K562 (cell line): ENCODE measurements at regions not wholly inside any gene's neighbourhood (a gene's known extent, or its start where the extent isn't known, plus 50 kb on each side); places are given as distances from the start of the nearest gene placed in this dataset.

ENCODE experiments used
- CEBPB ChIP-seq: fragments of 450-650 bp; IDR thresholded peaks from 2 replicates; pipeline ENCODE4 v1.6.1; 2016; ENCODE audit warnings: missing genetic modification characterization, missing compliant biosample characterization
- CHD4 ChIP-seq: fragments of 200-600 bp; sonication (generic); IDR thresholded peaks from 3 replicates; pipeline ENCODE4 v1.6.1; 2012; ENCODE audit warnings: low read depth, mild to moderate bottlenecking, mixed read lengths, low read length, inconsistent platforms; ENCODE audit not compliant: insufficient read depth, insufficient replicate concordance, poor library complexity, severe bottlenecking
- CREM ChIP-seq: IDR thresholded peaks from 2 replicates; pipeline ENCODE4 v1.6.1; 2014; ENCODE audit warnings: antibody characterized with exemption, low read depth
- CTCF ChIP-seq, 3 experiments: IDR thresholded peaks in 2 of 3; conservative IDR thresholded peaks in 1 of 3; 2 replicates each; pipeline ENCODE4 v1.5.1; 2011 to 2012; ENCODE audit warnings: low read length in 3 of 3, mild to moderate bottlenecking in 3 of 3, control low read depth in 2 of 3, improper control_type of control experiment in 1 of 3, inconsistent platforms in 1 of 3, low read depth in 1 of 3, mixed read lengths in 1 of 3, moderate library complexity in 1 of 3; ENCODE audit not compliant: insufficient read depth in 2 of 3
- MBD1 ChIP-seq: fragments of 250-450 bp; sonication (Bioruptor Pico); IDR thresholded peaks from 2 replicates; pipeline ENCODE4 v1.8.0; 2022; ENCODE audit warnings: inconsistent platforms
- NONO ChIP-seq, 2 experiments: fragments of 200-400 bp in 1 of 2; fragments of 450-650 bp in 1 of 2; formaldehyde crosslinking in 1 of 2; IDR thresholded peaks; 2 replicates each; pipeline ENCODE4 v1.6.1; 2017; ENCODE audit warnings: low read depth in 2 of 2, mild to moderate bottlenecking in 2 of 2, moderate library complexity in 2 of 2, low read length in 1 of 2
- NR2C2 ChIP-seq, 2 experiments: fragments of 200-800 bp in 1 of 2; sonication (Bioruptor generic) in 1 of 2; sonication (generic) in 1 of 2; formaldehyde crosslinking in 1 of 2; IDR thresholded peaks; 2 replicates each; pipeline versions ENCODE4 v1.6.1 to v1.8.0; 2016 to 2022; ENCODE audit warnings: mild to moderate bottlenecking in 1 of 2, missing compliant biosample characterization in 1 of 2, missing genetic modification characterization in 1 of 2, missing genetic modification reagents in 1 of 2
- SP2 ChIP-seq: IDR thresholded peaks from 2 replicates; pipeline ENCODE4 v1.6.1; 2011; ENCODE audit warnings: mild to moderate bottlenecking, low read depth, low read length, moderate library complexity; ENCODE audit not compliant: poor library complexity, severe bottlenecking; ENCODE audit errors: extremely low read depth
- TAF15 ChIP-seq: fragments of 200-400 bp; formaldehyde crosslinking; IDR thresholded peaks from 2 replicates; pipeline ENCODE4 v1.6.1; 2017; ENCODE audit warnings: mild to moderate bottlenecking, low read depth, low read length, moderate library complexity
- ZBTB26 ChIP-seq: fragments of 450-650 bp; formaldehyde crosslinking; IDR thresholded peaks from 2 replicates; pipeline ENCODE4 v1.4.0; 2022; ENCODE audit warnings: missing genetic modification characterization
- ZMIZ1 ChIP-seq, 2 experiments: fragments of 150-350 bp in 1 of 2; IDR thresholded peaks; 2 replicates each; pipeline ENCODE4 v1.6.1; 2012 to 2016; ENCODE audit warnings: low read depth in 2 of 2, low read length in 2 of 2, mild to moderate bottlenecking in 1 of 2, moderate library complexity in 1 of 2
- ZNF24 ChIP-seq: fragments of 450-650 bp; IDR thresholded peaks from 2 replicates; pipeline ENCODE4 v1.6.1; 2016
- TF ChIP-seq, protein P1 (sequence below), 2 experiments: fragments of 450-650 bp; formaldehyde crosslinking in 1 of 2; IDR thresholded peaks; 2 replicates each; pipeline versions ENCODE4 v1.4.0 to v1.6.1; 2014 to 2020; ENCODE audit warnings: mild to moderate bottlenecking in 2 of 2, borderline replicate concordance in 1 of 2, low read depth in 1 of 2

- TF ChIP-seq ZMIZ1 (IDR thresholded peaks at IDR 0.05; ENCODE audit: low read depth in 2 of 2, low read length in 2 of 2) (no peak), TAF15 (no peak), ZNF24 (no peak), NONO (IDR thresholded peaks at IDR 0.05; ENCODE audit: low read depth in 2 of 2, low read length in 1 of 2) (no peak), CTCF (IDR thresholded peaks at IDR 0.05 in 2 of 3, conservative IDR thresholded peaks at IDR 0.05 in 1 of 3; ENCODE audit: insufficient read depth in 2 of 3, low read depth in 1 of 3, low read length in 3 of 3) (no peak), NR2C2 (CRISPR knock-in tag; IDR thresholded peaks at IDR 0.05) (no peak), NR2C2 (tag; IDR thresholded peaks at IDR 0.05) (no peak), CREM (no peak), MBD1 (CRISPR knock-in tag) (no peak), SP2 (no peak), ZBTB26 (CRISPR knock-in tag) (no peak), CHD4 (no peak), CEBPB (tag) (no peak)
- TF ChIP-seq, protein P1, sequence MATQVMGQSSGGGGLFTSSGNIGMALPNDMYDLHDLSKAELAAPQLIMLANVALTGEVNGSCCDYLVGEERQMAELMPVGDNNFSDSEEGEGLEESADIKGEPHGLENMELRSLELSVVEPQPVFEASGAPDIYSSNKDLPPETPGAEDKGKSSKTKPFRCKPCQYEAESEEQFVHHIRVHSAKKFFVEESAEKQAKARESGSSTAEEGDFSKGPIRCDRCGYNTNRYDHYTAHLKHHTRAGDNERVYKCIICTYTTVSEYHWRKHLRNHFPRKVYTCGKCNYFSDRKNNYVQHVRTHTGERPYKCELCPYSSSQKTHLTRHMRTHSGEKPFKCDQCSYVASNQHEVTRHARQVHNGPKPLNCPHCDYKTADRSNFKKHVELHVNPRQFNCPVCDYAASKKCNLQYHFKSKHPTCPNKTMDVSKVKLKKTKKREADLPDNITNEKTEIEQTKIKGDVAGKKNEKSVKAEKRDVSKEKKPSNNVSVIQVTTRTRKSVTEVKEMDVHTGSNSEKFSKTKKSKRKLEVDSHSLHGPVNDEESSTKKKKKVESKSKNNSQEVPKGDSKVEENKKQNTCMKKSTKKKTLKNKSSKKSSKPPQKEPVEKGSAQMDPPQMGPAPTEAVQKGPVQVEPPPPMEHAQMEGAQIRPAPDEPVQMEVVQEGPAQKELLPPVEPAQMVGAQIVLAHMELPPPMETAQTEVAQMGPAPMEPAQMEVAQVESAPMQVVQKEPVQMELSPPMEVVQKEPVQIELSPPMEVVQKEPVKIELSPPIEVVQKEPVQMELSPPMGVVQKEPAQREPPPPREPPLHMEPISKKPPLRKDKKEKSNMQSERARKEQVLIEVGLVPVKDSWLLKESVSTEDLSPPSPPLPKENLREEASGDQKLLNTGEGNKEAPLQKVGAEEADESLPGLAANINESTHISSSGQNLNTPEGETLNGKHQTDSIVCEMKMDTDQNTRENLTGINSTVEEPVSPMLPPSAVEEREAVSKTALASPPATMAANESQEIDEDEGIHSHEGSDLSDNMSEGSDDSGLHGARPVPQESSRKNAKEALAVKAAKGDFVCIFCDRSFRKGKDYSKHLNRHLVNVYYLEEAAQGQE (IDR thresholded peaks at IDR 0.05; ENCODE audit: borderline replicate concordance), result no peak
- TF ChIP-seq, protein P1 (CRISPR knock-in tag; IDR thresholded peaks at IDR 0.05; ENCODE audit: low read depth), result no peak
Observed at GRCh38 chr4:59094505-59094904, 1984.3 kb upstream of the IGFBP7 start.
